GM23248 (cell line): ENCODE measurements at regions not wholly inside any gene's neighbourhood (a gene's known extent, or its start where the extent isn't known, plus 50 kb on each side); places are given as distances from the start of the nearest gene placed in this dataset.

Source experiments
- DNase-seq: peaks from one replicate; pipeline ENCODE4 v3.0.0-alpha.2; 2015
- H2AFZ ChIP-seq: fragments of 200-600 bp; sonication (generic); 2 replicates; pipeline ENCODE4 v1.6.1; 2016; ENCODE audit warnings: antibody characterized with exemption
- H3F3A ChIP-seq: fragments of 200-600 bp; sonication (generic); 2 replicates; pipeline ENCODE4 v1.6.1; 2016; ENCODE audit warnings: mild to moderate bottlenecking, antibody characterized with exemption, mixed run types; ENCODE audit not compliant: insufficient read depth
- H3K27ac ChIP-seq: fragments of 200-600 bp; sonication (generic); 2 replicates; pipeline ENCODE4 v1.5.1; 2016; ENCODE audit warnings: mild to moderate bottlenecking
- H3K27me3 ChIP-seq: fragments of 200-600 bp; sonication (generic); replicated peaks from 2 replicates; pipeline ENCODE4 v1.6.1; 2016; ENCODE audit warnings: mild to moderate bottlenecking; ENCODE audit not compliant: insufficient read depth
- H3K36me3 ChIP-seq: fragments of 200-600 bp; sonication (generic); 2 replicates; pipeline ENCODE4 v1.6.1; 2016; ENCODE audit warnings: low read depth, mild to moderate bottlenecking
- H3K4me1 ChIP-seq: fragments of 200-600 bp; sonication (generic); 2 replicates; pipeline ENCODE4 v1.6.1; 2016; ENCODE audit warnings: mild to moderate bottlenecking; ENCODE audit not compliant: insufficient read depth
- H3K4me2 ChIP-seq: fragments of 200-600 bp; sonication (generic); one replicate; pipeline ENCODE4 v1.6.1; 2016; ENCODE audit warnings: mild to moderate bottlenecking; ENCODE audit not compliant: unreplicated experiment
- H3K4me3 ChIP-seq: fragments of 200-600 bp; sonication (generic); 2 replicates; pipeline ENCODE4 v1.5.1; 2016; ENCODE audit warnings: mild to moderate bottlenecking
- H3K79me2 ChIP-seq: fragments of 200-600 bp; sonication (generic); 2 replicates; pipeline ENCODE4 v1.6.1; 2016; ENCODE audit warnings: mild to moderate bottlenecking; ENCODE audit not compliant: insufficient read depth
- H3K9ac ChIP-seq: fragments of 200-600 bp; sonication (generic); 2 replicates; pipeline ENCODE4 v1.6.1; 2016; ENCODE audit warnings: mild to moderate bottlenecking
- H3K9me2 ChIP-seq: fragments of 200-600 bp; sonication (generic); 2 replicates; pipeline ENCODE4 v1.6.1; 2016; ENCODE audit warnings: mixed run types, mild to moderate bottlenecking, moderate library complexity; ENCODE audit not compliant: insufficient read depth
- H3K9me3 ChIP-seq: fragments of 200-600 bp; sonication (generic); one replicate; pipeline ENCODE4 v1.6.1; 2017; ENCODE audit warnings: low read depth
- H4K20me1 ChIP-seq: fragments of 200-600 bp; sonication (generic); 2 replicates; pipeline ENCODE4 v1.6.0; 2016; ENCODE audit not compliant: insufficient read depth
- EZH2 ChIP-seq: fragments of 200-600 bp; sonication (generic); IDR thresholded peaks from 2 replicates; pipeline ENCODE4 v1.6.1; 2018; ENCODE audit warnings: antibody characterized with exemption, mild to moderate bottlenecking; ENCODE audit not compliant: insufficient read depth, poor library complexity, severe bottlenecking
- EZH2phosphoT487 ChIP-seq: fragments of 200-600 bp; sonication (generic); IDR thresholded peaks from 2 replicates; pipeline ENCODE4 v1.6.1; 2018; ENCODE audit warnings: antibody characterized with exemption, moderate library complexity, mild to moderate bottlenecking, low read depth; ENCODE audit not compliant: insufficient read depth
- whole genome bisulfite sequencing, 2 experiments: methylation state at CpG; one replicate each; pipeline ENCODE4 v1.1.6; 2015 to 2017; ENCODE audit warnings: low lambda C conversion rate in 2 of 2, low coverage in 1 of 2; ENCODE audit errors: missing lambda C conversion rate in 2 of 2; 5-methylcytosine and 5-hydroxymethylcytosine counted together
- in situ Hi-C: fragments of 300-500 bp; cut with MboI; formaldehyde crosslinking; loops from 2 replicates; pipeline ENCODE4 v1.15.0; 2020

DNA sequence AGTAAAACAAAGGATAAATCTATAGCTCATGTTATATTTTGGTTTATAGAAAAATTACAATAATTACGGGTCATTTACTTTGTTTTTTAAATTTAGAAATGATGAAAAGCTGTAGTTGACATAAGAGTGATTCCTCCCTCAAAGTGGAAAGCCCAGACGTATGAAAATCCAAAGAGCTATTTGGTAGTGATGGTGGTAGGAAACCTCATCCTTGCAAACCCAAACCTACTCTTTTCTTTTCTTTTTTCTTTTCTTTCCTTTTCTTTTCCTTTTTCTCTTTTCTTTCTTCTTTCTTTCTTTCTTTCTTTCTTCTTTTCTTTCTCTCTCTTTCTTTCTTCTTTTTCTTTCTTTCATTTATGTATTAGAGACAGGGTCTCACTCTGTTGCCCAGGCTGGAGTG, 190.3 kb upstream of the RASSF8 start:
- H3K9ac ChIP-seq: no peak overlapping the region
- H3F3A ChIP-seq: peaks cover 50% of the 10 kb centered on the region
- H3K36me3 ChIP-seq: no peaks in the 10 kb centered on the region
- no peaks in the 10 kb centered on the region for H3K27me3 ChIP-seq
- H3K4me3 ChIP-seq: no peak overlapping the region
- H3K79me2 ChIP-seq: no peaks in the 10 kb centered on the region
- in situ Hi-C loops: no loop called here
- DNase-seq: no peak
- peak overlapping the region; percentile 76 for H3K4me2 ChIP-seq
- H3K27ac ChIP-seq: peak overlapping the region; percentile 55; the same call in 1 of the 2 replicates
- 71 to 77% methylated on average over 2 of the region's 2 CpGs for WGBS, 2 experiments
- no peaks in the 10 kb centered on the region for H3K9me2 ChIP-seq
- H3K9me3 ChIP-seq: no peaks in the 10 kb centered on the region
- no peak for TF ChIP-seq EZH2
- no peak for TF ChIP-seq EZH2phosphoT487
- no peak overlapping the region for H2AFZ ChIP-seq
- no peaks in the 10 kb centered on the region for H4K20me1 ChIP-seq
- H3K4me1 ChIP-seq: peaks cover 38% of the 10 kb centered on the region

GRCh38 chr12:25769082-25769945, 189.2 kb upstream of the RASSF8 start:
- Histone ChIP-seq H3K36me3 (no peaks in the 10 kb centered on the region), H2AFZ (no peak overlapping the region), H3K4me1 (peaks cover 36% of the 10 kb centered on the region), H3K9me3 (no peaks in the 10 kb centered on the region), H3K27me3 (no peaks in the 10 kb centered on the region), H3K4me2 (peak overlapping the region; percentile 76), H3K79me2 (no peaks in the 10 kb centered on the region), H3F3A (peaks cover 48% of the 10 kb centered on the region), H3K9me2 (no peaks in the 10 kb centered on the region), H3K4me3 (no peak overlapping the region), H3K9ac (no peak overlapping the region), H4K20me1 (no peaks in the 10 kb centered on the region), H3K27ac (peak overlapping the region; percentile 55)
- 52 to 58% methylated on average over 6 of the region's 6 CpGs for WGBS, 2 experiments
- TF ChIP-seq EZH2phosphoT487: no peak
- in situ Hi-C loops: no loop called here
- peak; percentile 93 for DNase-seq

- in situ Hi-C loops: no loop called here
- 15 to 29% methylated on average over 2 of the region's 2 CpGs for WGBS, 2 experiments
- H2AFZ ChIP-seq: no peak overlapping the region
Measured at GRCh38 chr12:25771041-25771440, 187.4 kb upstream of the RASSF8 start.

DNA sequence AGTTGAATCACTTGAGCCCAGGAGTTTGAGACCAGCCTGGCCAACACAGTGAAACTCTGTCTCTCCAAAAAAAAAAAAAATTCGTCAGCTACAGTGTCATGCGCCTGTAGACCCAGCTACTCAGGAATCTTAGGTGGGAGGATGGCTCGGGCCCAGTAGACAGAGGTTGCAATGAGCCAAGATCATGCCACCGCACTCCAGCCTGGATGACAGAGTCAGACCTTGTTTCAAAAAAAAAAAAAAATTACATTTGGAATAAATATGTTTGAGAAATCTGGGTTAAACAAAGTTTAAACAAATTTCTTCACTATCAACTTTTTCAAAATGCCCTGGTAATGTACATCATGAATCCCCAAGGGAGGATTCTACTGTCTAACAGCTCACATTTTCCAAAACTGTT, 187.0 kb upstream of the RASSF8 start:
- H2AFZ ChIP-seq: no peak overlapping the region
- H3K9ac ChIP-seq: no peak overlapping the region
- H3K9me3 ChIP-seq: no peaks in the 10 kb centered on the region
- peaks cover 37% of the 10 kb centered on the region for H3K4me1 ChIP-seq
- H3K4me3 ChIP-seq: no peak overlapping the region
- peak; percentile 26 for DNase-seq
- H3K4me2 ChIP-seq: no peak overlapping the region
- H3K79me2 ChIP-seq: no peaks in the 10 kb centered on the region
- peaks cover 39% of the 10 kb centered on the region for H3F3A ChIP-seq
- TF ChIP-seq EZH2phosphoT487: no peak
- no peak for TF ChIP-seq EZH2
- no peaks in the 10 kb centered on the region for H3K9me2 ChIP-seq
- H3K27ac ChIP-seq: peak overlapping the region; percentile 35
- no peaks in the 10 kb centered on the region for H3K36me3 ChIP-seq
- WGBS, 2 experiments: 82 to 100% methylated on average over 4 of the region's 4 CpGs
- H4K20me1 ChIP-seq: no peaks in the 10 kb centered on the region
- H3K27me3 ChIP-seq: no peaks in the 10 kb centered on the region
- in situ Hi-C loops: no loop called here

More at GRCh38 chr12:25771041-25771440, 187.4 kb upstream of the RASSF8 start:
- Histone ChIP-seq H3K9me2 (no peaks in the 10 kb centered on the region), H3F3A (peaks cover 36% of the 10 kb centered on the region), H3K79me2 (no peaks in the 10 kb centered on the region), H3K4me3 (no peak overlapping the region), H4K20me1 (no peaks in the 10 kb centered on the region), H3K9me3 (no peaks in the 10 kb centered on the region), H3K27ac (peak overlapping the region; percentile 35), H3K27me3 (no peaks in the 10 kb centered on the region), H3K9ac (no peak overlapping the region), H3K36me3 (no peaks in the 10 kb centered on the region), H3K4me1 (peaks cover 33% of the 10 kb centered on the region), H3K4me2 (no peak overlapping the region)
- TF ChIP-seq EZH2 (no peak), EZH2phosphoT487 (no peak)
- peak; percentile 69 for DNase-seq
